ENCODE measurements at regions not wholly inside any gene's neighbourhood (a gene's known extent, or its start where the extent isn't known, plus 50 kb on each side); places are given as distances from the start of the nearest gene placed in this dataset.

GRCh38 chr18:27263369-27263768 is 78.3 kb upstream of the CHST9 start:
- Histone ChIP-seq H3F3A (ENCODE audit: low read depth) (no peaks in the 10 kb centered on the region), H3K4me3 (no peak overlapping the region), H3K4me2 (no peak overlapping the region), H3K27me3 (no peaks in the 10 kb centered on the region), H3K9me3 (ENCODE audit: low read depth) (peaks cover 14% of the 10 kb centered on the region), H3K79me2 (ENCODE audit: low read depth) (no peaks in the 10 kb centered on the region), H3K9ac (no peak overlapping the region), H3K36me3 (no peaks in the 10 kb centered on the region), H2AFZ (replicated peaks) (no peak overlapping the region), H4K20me1 (ENCODE audit: low read depth) (no peaks in the 10 kb centered on the region), H3K4me1 (no peaks in the 10 kb centered on the region), H3K27ac (no peak overlapping the region)
- Mint-ChIP-seq H3K4me3 (no peak overlapping the region), H3K9me3 (peaks cover 31% of the 10 kb centered on the region), H3K27me3 (ENCODE audit: insufficient read depth, low read depth) (no peaks in the 10 kb centered on the region), H3K36me3 (no peaks in the 10 kb centered on the region), H3K27ac (no peak overlapping the region), H3K4me1 (no peaks in the 10 kb centered on the region)
- TF ChIP-seq EZH2 (IDR thresholded peaks at IDR 0.05), result no peak
- no peak for TF ChIP-seq CTCF (IDR thresholded peaks at IDR 0.05)
- TF ChIP-seq EZH2phosphoT487 (IDR thresholded peaks at IDR 0.05), result no peak
- DNase-seq (ENCODE audit: low spot score), result no peak

DNA sequence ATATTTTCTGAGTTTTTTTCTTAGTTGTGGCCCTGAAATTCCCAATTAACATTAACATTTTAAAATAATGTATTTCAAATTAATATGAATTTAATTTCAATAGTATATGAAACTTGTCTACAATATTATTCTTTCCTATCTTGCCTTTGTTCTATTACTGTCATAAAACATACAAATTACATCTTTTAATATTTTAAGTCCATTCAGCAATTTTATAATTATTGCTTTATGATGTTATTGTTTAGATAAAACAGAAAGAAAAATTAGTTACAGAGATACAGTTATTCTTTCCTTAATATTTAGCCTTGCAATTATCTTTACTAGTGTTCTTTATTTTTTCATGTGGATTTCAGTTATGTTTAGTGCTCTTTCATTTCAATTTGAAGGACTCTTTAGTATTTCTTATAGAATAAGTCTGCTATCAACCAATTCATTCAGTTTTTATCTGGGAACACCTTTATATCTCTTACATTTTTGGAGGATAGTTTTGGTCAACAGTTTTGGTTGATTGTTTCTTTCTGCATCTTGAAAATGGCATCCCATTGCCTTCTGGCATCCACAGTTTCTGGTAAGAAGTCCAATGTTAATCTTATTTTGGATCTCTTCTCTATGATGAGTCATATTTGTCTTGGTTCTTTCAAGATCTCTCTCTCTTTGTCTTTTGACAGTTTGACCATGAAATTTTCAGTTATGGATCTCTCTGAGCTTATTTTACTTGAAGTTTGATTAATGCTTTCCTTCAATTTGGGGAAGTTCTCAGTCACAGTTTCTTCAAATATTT is 76.9 kb upstream of the CHST9 start:
- no peak overlapping the region for H3K4me3 Mint-ChIP-seq

GRCh38 chr18:27253571-27253970 is 68.5 kb upstream of the CHST9 start:
- Histone ChIP-seq H3K4me2 (no peak overlapping the region), H2AFZ (replicated peaks) (no peak overlapping the region), H4K20me1 (ENCODE audit: low read depth) (no peaks in the 10 kb centered on the region), H3K9ac (no peak overlapping the region), H3K27ac (no peak overlapping the region), H3K9me3 (ENCODE audit: low read depth) (no peaks in the 10 kb centered on the region), H3K4me1 (no peaks in the 10 kb centered on the region), H3K36me3 (no peaks in the 10 kb centered on the region), H3K27me3 (no peaks in the 10 kb centered on the region), H3K79me2 (ENCODE audit: low read depth) (no peaks in the 10 kb centered on the region), H3K4me3 (no peak overlapping the region), H3F3A (ENCODE audit: low read depth) (no peaks in the 10 kb centered on the region)
- no peak for DNase-seq (ENCODE audit: low spot score)
- Mint-ChIP-seq H3K4me1 (peaks cover 2% of the 10 kb centered on the region), H3K4me3 (no peak overlapping the region), H3K27ac (no peak overlapping the region), H3K9me3 (peaks cover 1% of the 10 kb centered on the region), H3K36me3 (no peaks in the 10 kb centered on the region), H3K27me3 (ENCODE audit: insufficient read depth, low read depth) (no peaks in the 10 kb centered on the region)
- TF ChIP-seq CTCF (IDR thresholded peaks at IDR 0.05) (no peak), EZH2 (IDR thresholded peaks at IDR 0.05) (no peak), EZH2phosphoT487 (IDR thresholded peaks at IDR 0.05) (no peak)

More for the DNA sequence above, 76.9 kb upstream of the CHST9 start:
- Histone ChIP-seq H3K9ac (no peak overlapping the region), H2AFZ (replicated peaks) (no peak overlapping the region), H3K4me1 (no peaks in the 10 kb centered on the region), H3K36me3 (no peaks in the 10 kb centered on the region), H3K27ac (no peak overlapping the region), H3K4me3 (no peak overlapping the region), H3K27me3 (no peaks in the 10 kb centered on the region), H3K9me3 (ENCODE audit: low read depth) (peaks cover 14% of the 10 kb centered on the region), H3K4me2 (no peak overlapping the region), H4K20me1 (ENCODE audit: low read depth) (no peaks in the 10 kb centered on the region), H3F3A (ENCODE audit: low read depth) (no peaks in the 10 kb centered on the region), H3K79me2 (ENCODE audit: low read depth) (no peaks in the 10 kb centered on the region)
- Mint-ChIP-seq H3K4me1 (no peaks in the 10 kb centered on the region), H3K27ac (no peak overlapping the region), H3K36me3 (no peaks in the 10 kb centered on the region), H3K9me3 (peaks cover 31% of the 10 kb centered on the region), H3K27me3 (ENCODE audit: insufficient read depth, low read depth) (no peaks in the 10 kb centered on the region)
- TF ChIP-seq EZH2 (IDR thresholded peaks at IDR 0.05) (no peak), EZH2phosphoT487 (IDR thresholded peaks at IDR 0.05) (no peak), CTCF (IDR thresholded peaks at IDR 0.05) (no peak)
- DNase-seq (ENCODE audit: low spot score), result no peak
